Peyer's patch (tissue), 4 donors: ENCODE measurements at regions not wholly inside any gene's neighbourhood (a gene's known extent, or its start where the extent isn't known, plus 50 kb on each side); places are given as distances from the start of the nearest gene placed in this dataset.

Experiments used
- CTCF ChIP-seq, 6 experiments: fragments of 450-650 bp in 4 of 6; fragments of 200-600 bp in 2 of 6; sonication (generic) in 1 of 6; IDR thresholded peaks; one replicate each; pipeline ENCODE4 v1.5.1; 2017 to 2019; ENCODE audit warnings: antibody characterized with exemption in 6 of 6, mild to moderate bottlenecking in 3 of 6, moderate library complexity in 1 of 6
- POLR2A ChIP-seq, 2 donors: fragments of 450-650 bp; IDR thresholded peaks; one replicate each; pipeline ENCODE4 v1.5.1; 2017; ENCODE audit warnings: antibody characterized with exemption in 2 of 2, mild to moderate bottlenecking in 2 of 2, moderate library complexity in 2 of 2

GRCh38 chr15:77712438-77712837 is 79.7 kb upstream of the LINGO1 start:
- no peak for TF ChIP-seq POLR2A (IDR thresholded peaks at IDR 0.05)
- no peak for TF ChIP-seq CTCF (IDR thresholded peaks at IDR 0.05)
